BE2C (cell line): ENCODE measurements at regions not wholly inside any gene's neighbourhood (a gene's known extent, or its start where the extent isn't known, plus 50 kb on each side); places are given as distances from the start of the nearest gene placed in this dataset.

Experiments used
- DNase-seq: peaks from one replicate; pipeline ENCODE4 v3.0.0-alpha.2; 2020
- H3K27me3 ChIP-seq: fragments of 250-450 bp; sonication (Bioruptor Pico); 2 replicates; pipeline ENCODE4 v1.5.1; 2020; ENCODE audit warnings: mild to moderate bottlenecking
- H3K36me3 ChIP-seq: fragments of 250-450 bp; sonication (Bioruptor Pico); 2 replicates; pipeline ENCODE4 v1.5.1; 2020; ENCODE audit warnings: mild to moderate bottlenecking
- H3K4me1 ChIP-seq: fragments of 250-450 bp; sonication (Bioruptor Pico); 2 replicates; pipeline ENCODE4 v1.5.1; 2020
- H3K4me3 ChIP-seq: 2 replicates; pipeline ENCODE4 v1.5.1; 2011; ENCODE audit warnings: low read depth, low read length
- H3K9me3 ChIP-seq: fragments of 250-450 bp; sonication (Bioruptor Pico); 2 replicates; pipeline ENCODE4 v1.5.1; 2020
- TF ChIP-seq, protein P1 (sequence below): IDR thresholded peaks from 2 replicates; pipeline ENCODE4 v1.5.1; 2012; ENCODE audit warnings: mild to moderate bottlenecking, low read depth, low read length

DNA sequence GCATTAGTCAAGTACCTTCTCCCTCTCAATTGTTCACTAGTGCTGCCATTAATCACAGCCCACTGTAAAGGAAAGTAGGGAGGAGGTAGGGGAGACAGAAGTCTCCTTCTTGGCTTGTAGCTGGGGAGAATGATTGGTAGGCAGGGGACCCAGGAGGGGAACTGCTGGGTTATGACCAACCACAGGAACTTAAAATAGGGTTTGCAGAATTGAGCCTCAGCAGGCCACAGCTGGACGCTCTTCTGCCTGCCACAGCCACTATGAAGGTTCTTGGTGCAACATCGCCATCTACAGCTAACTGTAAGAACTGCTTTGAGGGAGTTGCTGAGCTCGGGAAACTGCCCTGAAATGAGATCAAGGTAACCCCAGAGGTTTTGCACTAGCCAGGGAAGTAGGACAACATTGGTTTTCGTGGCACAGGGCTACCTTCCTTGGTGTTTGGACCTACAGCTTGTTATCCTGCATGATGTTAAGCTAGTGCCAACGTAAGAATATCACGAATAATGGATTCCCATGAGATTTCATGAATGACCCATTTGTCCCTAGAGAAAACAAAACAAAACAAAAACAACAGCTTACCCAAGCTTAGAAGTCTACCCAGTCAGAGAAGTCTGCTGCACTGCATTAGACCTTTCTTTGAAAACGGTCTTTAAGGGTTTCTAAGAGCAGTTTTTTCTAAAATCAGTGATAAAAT, 787.1 kb upstream of the API5 start:
- no peak overlapping the region for H3K4me3 ChIP-seq
- TF ChIP-seq, protein P1, sequence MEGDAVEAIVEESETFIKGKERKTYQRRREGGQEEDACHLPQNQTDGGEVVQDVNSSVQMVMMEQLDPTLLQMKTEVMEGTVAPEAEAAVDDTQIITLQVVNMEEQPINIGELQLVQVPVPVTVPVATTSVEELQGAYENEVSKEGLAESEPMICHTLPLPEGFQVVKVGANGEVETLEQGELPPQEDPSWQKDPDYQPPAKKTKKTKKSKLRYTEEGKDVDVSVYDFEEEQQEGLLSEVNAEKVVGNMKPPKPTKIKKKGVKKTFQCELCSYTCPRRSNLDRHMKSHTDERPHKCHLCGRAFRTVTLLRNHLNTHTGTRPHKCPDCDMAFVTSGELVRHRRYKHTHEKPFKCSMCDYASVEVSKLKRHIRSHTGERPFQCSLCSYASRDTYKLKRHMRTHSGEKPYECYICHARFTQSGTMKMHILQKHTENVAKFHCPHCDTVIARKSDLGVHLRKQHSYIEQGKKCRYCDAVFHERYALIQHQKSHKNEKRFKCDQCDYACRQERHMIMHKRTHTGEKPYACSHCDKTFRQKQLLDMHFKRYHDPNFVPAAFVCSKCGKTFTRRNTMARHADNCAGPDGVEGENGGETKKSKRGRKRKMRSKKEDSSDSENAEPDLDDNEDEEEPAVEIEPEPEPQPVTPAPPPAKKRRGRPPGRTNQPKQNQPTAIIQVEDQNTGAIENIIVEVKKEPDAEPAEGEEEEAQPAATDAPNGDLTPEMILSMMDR = peak; percentile 78
- no peaks in the 10 kb centered on the region for H3K27me3 ChIP-seq
- no peaks in the 10 kb centered on the region for H3K36me3 ChIP-seq
- peak; percentile 54 for DNase-seq
- H3K9me3 ChIP-seq = no peaks in the 10 kb centered on the region
- H3K4me1 ChIP-seq = no peaks in the 10 kb centered on the region

DNA sequence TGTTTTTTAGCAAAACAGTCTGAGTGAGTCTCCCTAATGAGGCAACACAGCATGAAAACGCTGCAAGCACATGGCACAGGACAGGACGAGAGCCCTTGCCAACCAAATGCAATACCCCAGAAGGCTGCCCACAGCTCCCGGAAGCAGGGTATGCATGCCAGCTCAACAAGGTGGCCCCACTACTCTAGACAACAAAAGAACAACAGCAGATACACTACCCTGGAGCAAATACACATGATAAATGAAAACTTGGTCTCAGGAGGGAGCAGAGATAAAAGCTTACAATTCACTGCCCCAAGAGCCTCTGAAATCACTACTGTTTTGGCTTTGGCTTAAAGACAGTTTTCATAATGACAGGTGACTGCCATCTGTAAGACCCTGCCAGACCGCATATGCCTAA, 785.4 kb upstream of the API5 start:
- Histone ChIP-seq H3K36me3 (no peaks in the 10 kb centered on the region), H3K9me3 (no peaks in the 10 kb centered on the region), H3K4me1 (no peaks in the 10 kb centered on the region), H3K4me3 (no peak overlapping the region), H3K27me3 (no peaks in the 10 kb centered on the region)
- DNase-seq = no peak
- TF ChIP-seq, protein P1 = no peak

DNA sequence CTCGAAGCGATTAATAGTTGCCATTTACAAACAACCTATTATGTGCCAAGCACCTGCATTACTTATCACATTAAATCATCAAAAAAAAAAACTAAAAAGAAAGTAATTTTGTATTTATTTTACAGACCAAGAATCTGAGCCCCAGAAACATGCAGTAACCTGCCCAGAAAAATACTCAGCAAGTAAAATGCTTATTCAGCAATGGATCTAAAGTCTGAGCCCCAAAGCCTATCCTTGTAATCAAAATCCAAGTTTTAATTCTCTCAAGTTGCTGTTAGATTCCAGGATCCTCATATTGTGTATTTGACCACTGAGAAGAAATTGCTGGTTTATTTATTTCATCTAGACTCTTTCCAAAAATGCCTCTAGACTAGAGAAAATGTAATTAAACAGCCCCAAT, 783.3 kb upstream of the API5 start:
- H3K36me3 ChIP-seq = no peaks in the 10 kb centered on the region

DNA sequence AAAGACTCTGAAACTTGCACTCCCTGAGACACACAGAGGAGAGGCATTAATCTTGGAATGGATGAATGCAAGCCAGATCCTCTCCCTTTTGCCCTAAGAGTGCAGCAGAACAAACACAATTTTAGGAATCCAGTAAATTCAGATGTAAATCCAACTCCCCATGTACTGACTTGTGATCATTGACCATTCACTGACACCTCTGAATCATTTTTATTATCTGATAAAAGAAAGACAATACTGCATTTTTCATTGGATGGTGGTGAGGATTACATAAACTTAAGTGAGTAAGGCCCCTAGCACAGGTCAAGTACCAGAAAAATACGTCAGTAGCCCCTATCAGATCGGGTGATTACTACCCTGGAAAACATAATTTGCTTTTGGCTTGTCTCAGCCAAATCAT, 782.9 kb upstream of the API5 start:
- no peaks in the 10 kb centered on the region for H3K36me3 ChIP-seq
- no peaks in the 10 kb centered on the region for H3K9me3 ChIP-seq
- no peak overlapping the region for H3K4me3 ChIP-seq
- no peaks in the 10 kb centered on the region for H3K4me1 ChIP-seq
- TF ChIP-seq, protein P1 = no peak
- no peaks in the 10 kb centered on the region for H3K27me3 ChIP-seq
- DNase-seq = no peak

More for the DNA sequence above, 783.3 kb upstream of the API5 start:
- TF ChIP-seq, protein P1 = no peak
- DNase-seq = no peak
- Histone ChIP-seq H3K4me1 (no peaks in the 10 kb centered on the region), H3K9me3 (no peaks in the 10 kb centered on the region), H3K4me3 (no peak overlapping the region), H3K27me3 (no peaks in the 10 kb centered on the region)

DNA sequence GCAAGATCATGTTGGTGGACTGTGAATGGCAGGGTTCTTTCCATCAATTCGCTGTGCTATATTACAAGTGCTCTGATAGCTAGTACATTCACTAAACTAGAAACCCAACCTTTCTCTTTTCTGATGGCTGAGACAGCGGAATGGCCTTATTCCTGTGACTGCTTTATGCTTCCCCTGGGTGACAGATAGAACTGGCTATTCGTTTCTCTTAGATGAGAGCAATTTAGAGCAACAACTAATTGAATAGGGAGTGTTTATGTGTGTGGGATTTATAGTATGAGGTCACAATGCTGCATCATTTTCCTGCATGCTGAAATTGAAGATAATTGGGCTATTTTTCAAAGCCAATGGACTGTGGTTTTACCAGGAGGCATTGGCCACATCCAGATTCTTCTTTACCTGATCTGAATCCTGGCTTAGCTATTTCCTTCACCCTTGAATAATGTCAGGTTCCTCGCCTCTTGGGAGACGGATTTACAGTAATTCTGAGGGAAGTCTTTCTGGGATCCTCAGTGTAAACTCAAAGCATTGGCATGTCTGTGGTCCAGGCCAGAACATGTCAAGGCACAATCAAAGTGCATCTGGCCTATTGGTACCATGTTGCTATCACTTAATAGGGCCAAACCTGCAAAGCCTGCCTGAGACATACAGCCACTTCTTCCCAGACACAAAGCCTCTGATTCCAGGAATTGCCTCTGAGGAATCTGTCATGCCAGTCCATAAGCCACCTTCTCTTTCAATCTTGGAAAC, 775.0 kb upstream of the API5 start:
- Histone ChIP-seq H3K36me3 (no peaks in the 10 kb centered on the region), H3K9me3 (no peaks in the 10 kb centered on the region), H3K4me3 (no peak overlapping the region), H3K27me3 (no peaks in the 10 kb centered on the region), H3K4me1 (no peaks in the 10 kb centered on the region)
- TF ChIP-seq, protein P1 = no peak
- DNase-seq = no peak

DNA sequence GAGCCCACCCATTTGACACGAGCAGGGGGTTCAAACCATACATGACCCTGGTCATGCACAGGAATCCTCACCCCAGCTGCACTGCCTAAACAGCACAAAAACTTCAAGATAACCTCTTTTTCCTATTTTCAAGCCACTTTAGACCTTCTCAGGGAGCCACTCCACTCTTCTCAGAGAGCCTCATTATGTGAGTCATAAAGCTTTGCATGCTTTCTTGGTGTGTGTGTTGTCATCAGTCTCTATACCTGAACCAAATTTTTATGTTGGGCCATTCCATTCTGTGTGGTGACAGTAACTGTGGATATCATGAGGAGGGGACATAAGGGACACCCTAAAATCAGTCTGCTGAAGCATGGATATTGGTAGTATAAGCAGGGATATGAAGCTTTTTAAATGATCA, 769.5 kb upstream of the API5 start:
- H3K27me3 ChIP-seq = no peaks in the 10 kb centered on the region

More for the DNA sequence above, 769.5 kb upstream of the API5 start:
- DNase-seq = no peak
- Histone ChIP-seq H3K4me3 (no peak overlapping the region), H3K9me3 (no peaks in the 10 kb centered on the region), H3K4me1 (no peaks in the 10 kb centered on the region), H3K36me3 (no peaks in the 10 kb centered on the region)
- TF ChIP-seq, protein P1 = no peak
